ENCODE measurements at regions not wholly inside any gene's neighbourhood (a gene's known extent, or its start where the extent isn't known, plus 50 kb on each side); places are given as distances from the start of the nearest gene placed in this dataset.

- TF ChIP-seq TAF1 (IDR thresholded peaks at IDR 0.05; ENCODE audit: low read depth) (no peak), CREB1 (IDR thresholded peaks at IDR 0.05; ENCODE audit: low read depth) (no peak), USF1 (IDR thresholded peaks at IDR 0.05) (no peak), EP300 (IDR thresholded peaks at IDR 0.05; ENCODE audit: borderline replicate concordance) (no peak), REST (IDR thresholded peaks at IDR 0.05; ENCODE audit: low read depth) (no peak), RAD21 (IDR thresholded peaks at IDR 0.05; ENCODE audit: low read depth) (no peak), NFIC (IDR thresholded peaks at IDR 0.05) (no peak), TEAD4 (IDR thresholded peaks at IDR 0.05) (no peak), CEBPB (IDR thresholded peaks at IDR 0.05) (no peak)
Measured at GRCh38 chr16:86396901-86397311, 113.4 kb upstream of the FOXF1 start.

GRCh38 chr16:86398201-86398600, 112.1 kb upstream of the FOXF1 start:
- no peak for TF ChIP-seq YY1 (IDR thresholded peaks at IDR 0.05; ENCODE audit: low read depth)
- TF ChIP-seq NFIC (IDR thresholded peaks at IDR 0.05) = no peak
- TF ChIP-seq EP300 (IDR thresholded peaks at IDR 0.05; ENCODE audit: borderline replicate concordance) = no peak

- TF ChIP-seq EP300 (IDR thresholded peaks at IDR 0.05; ENCODE audit: borderline replicate concordance) = no peak
- TF ChIP-seq MAX (IDR thresholded peaks at IDR 0.05) = no peak
- TF ChIP-seq NFIC (IDR thresholded peaks at IDR 0.05) = no peak
- no peak for TF ChIP-seq FOXM1 (IDR thresholded peaks at IDR 0.05; ENCODE audit: borderline replicate concordance, low read depth)
- TF ChIP-seq CREB1 (IDR thresholded peaks at IDR 0.05; ENCODE audit: low read depth) = no peak
- no peak for TF ChIP-seq TEAD4 (IDR thresholded peaks at IDR 0.05)
- no peak for TF ChIP-seq ZBTB7A (IDR thresholded peaks at IDR 0.05; ENCODE audit: low read depth)
- no peak for TF ChIP-seq USF1 (IDR thresholded peaks at IDR 0.05)
- TF ChIP-seq TAF1 (IDR thresholded peaks at IDR 0.05; ENCODE audit: low read depth) = no peak
- TF ChIP-seq TCF12 (IDR thresholded peaks at IDR 0.05; ENCODE audit: low read depth) = no peak
Measured at GRCh38 chr16:86398622-86399021, 111.7 kb upstream of the FOXF1 start.

- TF ChIP-seq USF1 (IDR thresholded peaks at IDR 0.05) (no peak), TCF12 (IDR thresholded peaks at IDR 0.05; ENCODE audit: low read depth) (no peak), MAX (IDR thresholded peaks at IDR 0.05) (no peak), CREB1 (IDR thresholded peaks at IDR 0.05; ENCODE audit: low read depth) (no peak), EP300 (IDR thresholded peaks at IDR 0.05; ENCODE audit: borderline replicate concordance) (no peak), NFIC (IDR thresholded peaks at IDR 0.05) (no peak), EGR1 (IDR thresholded peaks at IDR 0.05) (no peak), YY1 (IDR thresholded peaks at IDR 0.05; ENCODE audit: low read depth) (no peak), ZBTB7A (IDR thresholded peaks at IDR 0.05; ENCODE audit: low read depth) (no peak), FOXM1 (IDR thresholded peaks at IDR 0.05; ENCODE audit: borderline replicate concordance, low read depth) (no peak), TAF1 (IDR thresholded peaks at IDR 0.05; ENCODE audit: low read depth) (no peak), TEAD4 (IDR thresholded peaks at IDR 0.05) (no peak), RAD21 (IDR thresholded peaks at IDR 0.05; ENCODE audit: low read depth) (no peak), REST (IDR thresholded peaks at IDR 0.05; ENCODE audit: low read depth) (no peak), CEBPB (IDR thresholded peaks at IDR 0.05) (no peak)
Measured at GRCh38 chr16:86401126-86401525, 109.2 kb upstream of the FOXF1 start.

GRCh38 chr16:86403085-86403484, 107.2 kb upstream of the FOXF1 start:
- TF ChIP-seq EGR1 (IDR thresholded peaks at IDR 0.05) (no peak), ZBTB7A (IDR thresholded peaks at IDR 0.05; ENCODE audit: low read depth) (no peak), TAF1 (IDR thresholded peaks at IDR 0.05; ENCODE audit: low read depth) (no peak)

- TF ChIP-seq NFIC (IDR thresholded peaks at IDR 0.05) = no peak
- TF ChIP-seq YY1 (IDR thresholded peaks at IDR 0.05; ENCODE audit: low read depth) = no peak
- TF ChIP-seq EGR1 (IDR thresholded peaks at IDR 0.05) = no peak
- TF ChIP-seq RAD21 (IDR thresholded peaks at IDR 0.05; ENCODE audit: low read depth) = no peak
- TF ChIP-seq USF1 (IDR thresholded peaks at IDR 0.05) = no peak
- TF ChIP-seq TAF1 (IDR thresholded peaks at IDR 0.05; ENCODE audit: low read depth) = no peak
- no peak for TF ChIP-seq EP300 (IDR thresholded peaks at IDR 0.05; ENCODE audit: borderline replicate concordance)
- no peak for TF ChIP-seq ZBTB7A (IDR thresholded peaks at IDR 0.05; ENCODE audit: low read depth)
- no peak for TF ChIP-seq CREB1 (IDR thresholded peaks at IDR 0.05; ENCODE audit: low read depth)
- TF ChIP-seq MAX (IDR thresholded peaks at IDR 0.05) = no peak
- no peak for TF ChIP-seq TCF12 (IDR thresholded peaks at IDR 0.05; ENCODE audit: low read depth)
- TF ChIP-seq FOXM1 (IDR thresholded peaks at IDR 0.05; ENCODE audit: borderline replicate concordance, low read depth) = no peak
- TF ChIP-seq TEAD4 (IDR thresholded peaks at IDR 0.05) = no peak
- no peak for TF ChIP-seq REST (IDR thresholded peaks at IDR 0.05; ENCODE audit: low read depth)
- no peak for TF ChIP-seq CEBPB (IDR thresholded peaks at IDR 0.05)
Measured at GRCh38 chr16:86403541-86404163, 106.7 kb upstream of the FOXF1 start.

Data from Ishikawa (cell line).